GM12872 (cell line): ENCODE measurements at regions not wholly inside any gene's neighbourhood (a gene's known extent, or its start where the extent isn't known, plus 50 kb on each side); places are given as distances from the start of the nearest gene placed in this dataset.

Source experiments
- CTCF ChIP-seq: IDR thresholded peaks from 3 replicates; pipeline ENCODE4 v1.5.1; 2011; ENCODE audit warnings: low read depth, mild to moderate bottlenecking, low read length, moderate library complexity; ENCODE audit not compliant: insufficient read depth

GRCh38 chr2:19139386-19139785 is 219.0 kb downstream of the OSR1 start:
- no peak for TF ChIP-seq CTCF

GRCh38 chr2:19138264-19138825 is 220.1 kb downstream of the OSR1 start:
- TF ChIP-seq CTCF: no peak

- TF ChIP-seq CTCF: no peak
Measured at GRCh38 chr2:19137433-19137832, 221.0 kb downstream of the OSR1 start.

GRCh38 chr2:19132967-19133366 is 225.5 kb downstream of the OSR1 start:
- no peak for TF ChIP-seq CTCF

- TF ChIP-seq CTCF: no peak
Measured at GRCh38 chr2:19131871-19132270, 226.6 kb downstream of the OSR1 start.

GRCh38 chr2:19128148-19128547 is 230.3 kb downstream of the OSR1 start:
- TF ChIP-seq CTCF: no peak

DNA sequence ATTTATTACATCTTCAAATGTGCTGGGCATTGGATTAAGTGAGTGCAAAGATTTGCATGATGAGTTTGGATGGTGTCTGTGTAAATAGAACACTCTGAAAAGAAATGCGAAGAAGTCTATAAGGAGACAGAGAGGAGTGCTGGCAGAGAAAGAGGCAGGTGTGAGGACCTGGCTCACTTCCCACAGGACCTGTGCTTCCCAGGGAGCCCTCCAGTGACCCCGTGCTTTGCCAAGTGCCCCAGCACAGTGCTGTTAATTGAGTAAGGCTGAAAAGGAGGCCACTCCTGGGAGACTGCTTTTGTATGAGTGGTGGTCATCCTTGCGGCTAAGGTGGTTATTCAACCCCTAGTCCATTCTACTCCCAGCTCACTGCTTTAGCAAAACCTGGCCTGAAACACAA is 230.8 kb downstream of the OSR1 start:
- no peak for TF ChIP-seq CTCF
